Hepatocyte (in vitro differentiated cells): ENCODE measurements at regions not wholly inside any gene's neighbourhood (a gene's known extent, or its start where the extent isn't known, plus 50 kb on each side); places are given as distances from the start of the nearest gene placed in this dataset.

Source experiments
- EZH2 ChIP-seq: fragments of 200-600 bp; sonication (generic); IDR thresholded peaks from 2 replicates; pipeline ENCODE4 v1.6.1; 2016; ENCODE audit warnings: antibody characterized with exemption, mild to moderate bottlenecking, borderline replicate concordance
- EZH2phosphoT487 ChIP-seq: fragments of 200-600 bp; sonication (generic); IDR thresholded peaks from one replicate; pipeline ENCODE4 v1.6.1; 2018; ENCODE audit warnings: antibody characterized with exemption, mild to moderate bottlenecking, low read depth, moderate library complexity; ENCODE audit not compliant: unreplicated experiment, severe bottlenecking
- TF ChIP-seq, protein P1 (sequence below): fragments of 200-600 bp; sonication (generic); IDR thresholded peaks from 2 replicates; pipeline ENCODE4 v1.5.1; 2016; ENCODE audit warnings: antibody characterized with exemption, mild to moderate bottlenecking; ENCODE audit not compliant: poor library complexity

- TF ChIP-seq, protein P1, sequence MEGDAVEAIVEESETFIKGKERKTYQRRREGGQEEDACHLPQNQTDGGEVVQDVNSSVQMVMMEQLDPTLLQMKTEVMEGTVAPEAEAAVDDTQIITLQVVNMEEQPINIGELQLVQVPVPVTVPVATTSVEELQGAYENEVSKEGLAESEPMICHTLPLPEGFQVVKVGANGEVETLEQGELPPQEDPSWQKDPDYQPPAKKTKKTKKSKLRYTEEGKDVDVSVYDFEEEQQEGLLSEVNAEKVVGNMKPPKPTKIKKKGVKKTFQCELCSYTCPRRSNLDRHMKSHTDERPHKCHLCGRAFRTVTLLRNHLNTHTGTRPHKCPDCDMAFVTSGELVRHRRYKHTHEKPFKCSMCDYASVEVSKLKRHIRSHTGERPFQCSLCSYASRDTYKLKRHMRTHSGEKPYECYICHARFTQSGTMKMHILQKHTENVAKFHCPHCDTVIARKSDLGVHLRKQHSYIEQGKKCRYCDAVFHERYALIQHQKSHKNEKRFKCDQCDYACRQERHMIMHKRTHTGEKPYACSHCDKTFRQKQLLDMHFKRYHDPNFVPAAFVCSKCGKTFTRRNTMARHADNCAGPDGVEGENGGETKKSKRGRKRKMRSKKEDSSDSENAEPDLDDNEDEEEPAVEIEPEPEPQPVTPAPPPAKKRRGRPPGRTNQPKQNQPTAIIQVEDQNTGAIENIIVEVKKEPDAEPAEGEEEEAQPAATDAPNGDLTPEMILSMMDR: no peak
- TF ChIP-seq EZH2phosphoT487 (no peak), EZH2 (no peak)
Measured at GRCh38 chr10:111429288-111430028, 352.6 kb downstream of the ADRA2A start.
